H9 (cell line): ENCODE measurements at regions not wholly inside any gene's neighbourhood (a gene's known extent, or its start where the extent isn't known, plus 50 kb on each side); places are given as distances from the start of the nearest gene placed in this dataset.

Experiments
- DNase-seq: peaks from one replicate; pipeline ENCODE4 v3.0.0-alpha.2; 2017
- H2AFZ ChIP-seq: one replicate; pipeline ENCODE4 v1.6.1; 2013; ENCODE audit warnings: mild to moderate bottlenecking, low read length, control low read depth, moderate library complexity
- H2AK5ac ChIP-seq: 2 replicates; pipeline ENCODE4 v1.6.1; 2013; ENCODE audit warnings: low read length, control low read depth, mixed read lengths; ENCODE audit not compliant: insufficient read length
- H2BK120ac ChIP-seq: one replicate; pipeline ENCODE4 v1.6.1; 2013; ENCODE audit warnings: low read depth, mild to moderate bottlenecking, low read length, control low read depth, inconsistent platforms; ENCODE audit not compliant: poor library complexity, severe bottlenecking
- H2BK12ac ChIP-seq: 2 replicates; pipeline ENCODE4 v1.6.1; 2013; ENCODE audit warnings: low read length, control low read depth, mixed read lengths, low read depth; ENCODE audit not compliant: insufficient read length
- H2BK15ac ChIP-seq: 2 replicates; pipeline ENCODE4 v1.6.1; 2013; ENCODE audit warnings: low read depth, low read length, control low read depth
- H2BK20ac ChIP-seq: one replicate; pipeline ENCODE4 v1.6.1; 2013; ENCODE audit warnings: low read depth, mild to moderate bottlenecking, low read length, control low read depth, inconsistent platforms; ENCODE audit not compliant: poor library complexity, severe bottlenecking
- H2BK5ac ChIP-seq: 2 replicates; pipeline ENCODE4 v1.6.1; 2013; ENCODE audit warnings: low read length, control low read depth, mixed read lengths; ENCODE audit not compliant: insufficient read length
- H3K14ac ChIP-seq: 2 replicates; pipeline ENCODE4 v1.6.1; 2013; ENCODE audit warnings: low read length, control low read depth; ENCODE audit not compliant: insufficient read depth
- H3K18ac ChIP-seq: 2 replicates; pipeline ENCODE4 v1.6.1; 2013; ENCODE audit warnings: low read depth, mild to moderate bottlenecking, mixed read lengths, low read length, control low read depth; ENCODE audit not compliant: insufficient read length
- H3K23ac ChIP-seq: 2 replicates; pipeline ENCODE4 v1.6.1; 2013; ENCODE audit warnings: low read length, control low read depth, mixed read lengths, low read depth; ENCODE audit not compliant: insufficient read length
- H3K23me2 ChIP-seq: 2 replicates; pipeline ENCODE4 v1.6.1; 2013; ENCODE audit warnings: low read depth, mild to moderate bottlenecking, mixed read lengths, low read length, control low read depth; ENCODE audit not compliant: insufficient read length, poor library complexity, severe bottlenecking
- H3K27ac ChIP-seq: 2 replicates; pipeline ENCODE4 v1.5.1; 2013; ENCODE audit warnings: low read length, control low read depth, mixed read lengths, low read depth; ENCODE audit not compliant: insufficient read length
- H3K27me3 ChIP-seq: 2 replicates; pipeline ENCODE4 v1.6.1; 2013; ENCODE audit warnings: low read length, control low read depth, inconsistent platforms; ENCODE audit not compliant: insufficient read depth
- H3K4ac ChIP-seq: 2 replicates; pipeline ENCODE4 v1.6.1; 2013; ENCODE audit warnings: low read depth, mild to moderate bottlenecking, control low read depth, inconsistent platforms, low read length, moderate library complexity
- H3K4me1 ChIP-seq: 2 replicates; pipeline ENCODE4 v1.6.1; 2013; ENCODE audit warnings: low read length, control low read depth, inconsistent platforms; ENCODE audit not compliant: insufficient read depth
- H3K4me2 ChIP-seq: 2 replicates; pipeline ENCODE4 v1.6.1; 2013; ENCODE audit warnings: low read length, control low read depth, mixed read lengths; ENCODE audit not compliant: insufficient read length, insufficient read depth
- H3K56ac ChIP-seq: 2 replicates; pipeline ENCODE4 v1.6.1; 2013; ENCODE audit warnings: low read depth, mild to moderate bottlenecking, mixed read lengths, low read length, control low read depth; ENCODE audit not compliant: insufficient read length
- H3K79me1 ChIP-seq: 2 replicates; pipeline ENCODE4 v1.6.1; 2013; ENCODE audit warnings: low read depth, mild to moderate bottlenecking, moderate library complexity, low read length, control low read depth, inconsistent platforms; ENCODE audit not compliant: insufficient read depth, poor library complexity, severe bottlenecking
- H3K79me2 ChIP-seq: 2 replicates; pipeline ENCODE4 v1.6.1; 2013; ENCODE audit warnings: low read length, control low read depth, inconsistent platforms; ENCODE audit not compliant: insufficient read depth
- H3K9ac ChIP-seq: 2 replicates; pipeline ENCODE4 v1.6.1; 2013; ENCODE audit warnings: low read length, control low read depth, mixed read lengths; ENCODE audit not compliant: insufficient read length; ENCODE audit errors: extremely low read depth
- H3K9me3 ChIP-seq: one replicate; pipeline ENCODE4 v1.6.1; 2013; ENCODE audit warnings: low read depth, low read length, inconsistent platforms; ENCODE audit not compliant: control insufficient read depth
- H3T11ph ChIP-seq: one replicate; pipeline ENCODE4 v1.6.1; 2013; ENCODE audit warnings: mild to moderate bottlenecking, low read length, control low read depth, inconsistent platforms
- H4K20me1 ChIP-seq: one replicate; pipeline ENCODE4 v1.6.1; 2013; ENCODE audit not compliant: control insufficient read depth, insufficient read length, insufficient read depth
- H4K5ac ChIP-seq: 2 replicates; pipeline ENCODE4 v1.6.1; 2013; ENCODE audit warnings: low read depth, mild to moderate bottlenecking, mixed read lengths, low read length, control low read depth; ENCODE audit not compliant: insufficient read length
- H4K8ac ChIP-seq: replicated peaks from 2 replicates; pipeline ENCODE4 v1.6.1; 2013; ENCODE audit warnings: low read length, control low read depth, mixed read lengths, low read depth; ENCODE audit not compliant: insufficient read length
- H4K91ac ChIP-seq: 2 replicates; pipeline ENCODE4 v1.6.1; 2013; ENCODE audit warnings: low read depth, mild to moderate bottlenecking, moderate library complexity, mixed read lengths, low read length, control low read depth; ENCODE audit not compliant: insufficient read length
- H3K27ac Mint-ChIP-seq, 3 experiments: 2 replicates in 2 of 3; 3 replicates in 1 of 3; pipeline ENCODE4 v1.8.0; 2020 to 2021; ENCODE audit warnings: mixed read lengths in 3 of 3, mild to moderate bottlenecking in 1 of 3, moderate library complexity in 1 of 3
- H3K27me3 Mint-ChIP-seq: 2 replicates; pipeline ENCODE4 v1.8.0; 2021; ENCODE audit warnings: low read depth, mild to moderate bottlenecking, moderate library complexity, mixed read lengths
- H3K36me3 Mint-ChIP-seq, 3 experiments: 2 replicates in 2 of 3; 3 replicates in 1 of 3; pipeline ENCODE4 v1.8.0; 2020 to 2021; ENCODE audit warnings: low read depth in 3 of 3, mixed read lengths in 3 of 3; ENCODE audit not compliant: insufficient read depth in 1 of 3
- H3K4me1 Mint-ChIP-seq, 2 experiments: 2 replicates each; pipeline ENCODE4 v1.8.0; 2020; ENCODE audit warnings: mixed read lengths in 2 of 2
- H3K4me3 Mint-ChIP-seq, 2 experiments: 2 replicates in 1 of 2; 3 replicates in 1 of 2; pipeline ENCODE4 v1.8.0; 2020 to 2021; ENCODE audit warnings: mild to moderate bottlenecking in 2 of 2, mixed read lengths in 2 of 2, moderate library complexity in 1 of 2
- H3K9me3 Mint-ChIP-seq, 2 experiments: 2 replicates in 1 of 2; 3 replicates in 1 of 2; pipeline ENCODE4 v1.8.0; 2020; ENCODE audit warnings: mild to moderate bottlenecking in 2 of 2, mixed read lengths in 2 of 2, moderate library complexity in 1 of 2
- WGBS: extraction: QIAGEN DNeasy Blood & Tissue Kit; methylation state at CpG from one replicate; pipeline ENCODE4 v1.1.7; 2013; ENCODE audit warnings: missing lambda C conversion rate, low lambda C conversion rate, mixed read lengths; ENCODE audit not compliant: insufficient read length; ENCODE audit errors: extremely low coverage; 5-methylcytosine and 5-hydroxymethylcytosine counted together
- TF ChIP-seq, protein P1 (sequence below): fragments of 200-600 bp; sonication (generic); conservative IDR thresholded peaks from 3 replicates; pipeline ENCODE4 v1.8.0; 2021; ENCODE audit warnings: antibody characterized with exemption, mild to moderate bottlenecking

DNA sequence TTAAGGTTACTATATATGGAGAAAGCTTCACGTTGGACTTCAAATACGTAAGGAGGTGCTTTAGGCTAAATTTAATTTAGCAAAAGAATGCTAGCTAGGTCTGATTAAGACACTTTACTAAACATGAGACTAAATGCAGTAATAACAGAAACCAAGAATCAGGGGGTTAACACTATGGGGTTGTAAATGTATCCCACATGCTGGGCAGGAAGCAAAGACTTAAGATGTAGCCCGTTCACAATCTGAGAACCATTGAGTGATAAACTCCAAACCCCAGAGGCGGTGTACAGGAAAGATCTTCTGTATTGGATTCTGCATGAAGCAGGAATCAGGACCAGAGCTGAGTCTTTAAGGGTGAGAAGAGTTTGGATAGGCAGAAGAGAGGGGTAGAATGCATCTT lies 60.4 kb downstream of the FZD1 start:
- Histone ChIP-seq H2AK5ac (no peak overlapping the region), H3K4ac (no peak overlapping the region), H4K5ac (no peak overlapping the region), H2BK5ac (no peak overlapping the region), H4K20me1 (no peaks in the 10 kb centered on the region), H3K27me3 (no peaks in the 10 kb centered on the region), H3K23ac (no peak overlapping the region), H3K18ac (no peak overlapping the region), H3K79me1 (no peaks in the 10 kb centered on the region), H3K9me3 (no peaks in the 10 kb centered on the region), H3K56ac (no peak overlapping the region), H3T11ph (no peak overlapping the region), H2BK20ac (no peak overlapping the region), H3K23me2 (no peaks in the 10 kb centered on the region), H3K9ac (no peak overlapping the region), H2BK120ac (no peak overlapping the region), H3K14ac (no peak overlapping the region), H3K4me1 (peaks cover 2% of the 10 kb centered on the region; the same call in 1 of the 2 replicates), H4K8ac (no peak overlapping the region), H2BK12ac (no peak overlapping the region), H2AFZ (no peak overlapping the region), H3K4me2 (no peak overlapping the region), H3K79me2 (no peaks in the 10 kb centered on the region), H4K91ac (no peak overlapping the region), H2BK15ac (no peak overlapping the region), H3K27ac (no peak overlapping the region)
- TF ChIP-seq, protein P1, sequence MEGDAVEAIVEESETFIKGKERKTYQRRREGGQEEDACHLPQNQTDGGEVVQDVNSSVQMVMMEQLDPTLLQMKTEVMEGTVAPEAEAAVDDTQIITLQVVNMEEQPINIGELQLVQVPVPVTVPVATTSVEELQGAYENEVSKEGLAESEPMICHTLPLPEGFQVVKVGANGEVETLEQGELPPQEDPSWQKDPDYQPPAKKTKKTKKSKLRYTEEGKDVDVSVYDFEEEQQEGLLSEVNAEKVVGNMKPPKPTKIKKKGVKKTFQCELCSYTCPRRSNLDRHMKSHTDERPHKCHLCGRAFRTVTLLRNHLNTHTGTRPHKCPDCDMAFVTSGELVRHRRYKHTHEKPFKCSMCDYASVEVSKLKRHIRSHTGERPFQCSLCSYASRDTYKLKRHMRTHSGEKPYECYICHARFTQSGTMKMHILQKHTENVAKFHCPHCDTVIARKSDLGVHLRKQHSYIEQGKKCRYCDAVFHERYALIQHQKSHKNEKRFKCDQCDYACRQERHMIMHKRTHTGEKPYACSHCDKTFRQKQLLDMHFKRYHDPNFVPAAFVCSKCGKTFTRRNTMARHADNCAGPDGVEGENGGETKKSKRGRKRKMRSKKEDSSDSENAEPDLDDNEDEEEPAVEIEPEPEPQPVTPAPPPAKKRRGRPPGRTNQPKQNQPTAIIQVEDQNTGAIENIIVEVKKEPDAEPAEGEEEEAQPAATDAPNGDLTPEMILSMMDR, result no peak
- WGBS, result no CpG with 5 or more reads among the region's 4 CpGs
- Mint-ChIP-seq H3K36me3 (no peaks in the 10 kb centered on the region), H3K27ac (no peak overlapping the region), H3K4me3 (no peak overlapping the region), H3K9me3 (no peaks in the 10 kb centered on the region), H3K27me3 (peaks cover 4% of the 10 kb centered on the region), H3K4me1 (peaks cover 9 to 15% of the 10 kb centered on the region in 2 experiments)
- no peak for DNase-seq
